Panc1 (cell line): ENCODE measurements at regions not wholly inside any gene's neighbourhood (a gene's known extent, or its start where the extent isn't known, plus 50 kb on each side); places are given as distances from the start of the nearest gene placed in this dataset.
"Not testable (repeated sequence)": the region's sequence is repeated elsewhere in the genome, so short reads cannot be mapped to it uniquely, and the experiment has no call there.

Experiments
- ATAC-seq: fragments of 200-7000 bp; cut with Tn5 transposase; 2 replicates; pipeline ENCODE4 v1.9.1; 2020; ENCODE audit warnings: mild to moderate bottlenecking, moderate library complexity
- BruUV-seq: library from RNA; stranded (reverse); fragments of 400-500 nt; replicated peaks from 2 replicates; lab custom pipeline; 2021; lab: Mats Ljungman, UMichigan
- CTCF ChIA-PET: fragments of 300-600 bp; sonication (Branson Sonifier 250); formaldehyde crosslinking; loops from one replicate; lab custom pipeline; 2022; ENCODE audit warnings: antibody characterized with exemption; lab: Charles Lee
- POLR2A ChIA-PET: fragments of 300-600 bp; sonication (Branson Sonifier 250); formaldehyde crosslinking; loops from one replicate; lab custom pipeline; 2022; ENCODE audit warnings: antibody characterized with exemption; lab: Charles Lee
- DNase-seq: peaks from one replicate; pipeline ENCODE4 v3.0.0-alpha.2; 2010; ENCODE audit warnings: low read depth, low spot score
- H3K27ac ChIP-seq: 2 replicates; pipeline ENCODE4 v1.5.1; 2011; ENCODE audit warnings: mild to moderate bottlenecking, low read length, inconsistent platforms
- H3K27me3 ChIP-seq: fragments of 200-500 bp; sonication (Bioruptor generic); 2 replicates; pipeline ENCODE4 v1.6.0; 2014; ENCODE audit warnings: low read length, inconsistent platforms; ENCODE audit not compliant: control insufficient read depth, insufficient read depth
- H3K36me3 ChIP-seq: fragments of 200-500 bp; sonication (Bioruptor generic); 2 replicates; pipeline ENCODE4 v1.5.1; 2014; ENCODE audit warnings: inconsistent platforms, mild to moderate bottlenecking, low read length, moderate library complexity; ENCODE audit not compliant: control insufficient read depth, insufficient read depth
- H3K4me1 ChIP-seq: 2 replicates; pipeline ENCODE4 v1.5.1; 2011; ENCODE audit warnings: inconsistent platforms, mild to moderate bottlenecking, low read length, moderate library complexity; ENCODE audit not compliant: control insufficient read depth, insufficient read depth
- H3K4me3 ChIP-seq, 2 experiments: 2 replicates each; pipeline ENCODE4 v1.5.1; 2011 to 2012; ENCODE audit warnings: low read depth in 2 of 2, low read length in 2 of 2, mild to moderate bottlenecking in 2 of 2, inconsistent platforms in 1 of 2, moderate library complexity in 1 of 2
- H3K9me3 ChIP-seq: fragments of 200-500 bp; sonication (Bioruptor generic); 2 replicates; pipeline ENCODE4 v1.5.1; 2014; ENCODE audit warnings: low read depth, mild to moderate bottlenecking, inconsistent platforms, low read length, moderate library complexity; ENCODE audit not compliant: control insufficient read depth, insufficient read depth
- POLR2AphosphoS5 ChIP-seq: IDR thresholded peaks from 2 replicates; pipeline ENCODE4 v1.6.1; 2012; ENCODE audit warnings: mild to moderate bottlenecking, low read depth, low read length, moderate library complexity
- SIN3A ChIP-seq: IDR thresholded peaks from 2 replicates; pipeline ENCODE4 v1.6.1; 2012; ENCODE audit warnings: low read depth, mild to moderate bottlenecking, low read length, moderate library complexity, borderline replicate concordance; ENCODE audit not compliant: insufficient read depth
- TCF7L2 ChIP-seq: IDR thresholded peaks from 2 replicates; pipeline ENCODE4 v1.6.1; 2011; ENCODE audit warnings: mild to moderate bottlenecking, low read depth, low read length, inconsistent platforms
- in situ Hi-C: cut with HindIII; loops from 2 replicates; pipeline ENCODE4 v1.10.0; 2016; ENCODE audit warnings: low sequenced_read_pairs, low pct_unique_long_range_greater_than_20kb
- intact Hi-C: fragments of 100-400 bp; cut with micrococcal nuclease; formaldehyde crosslinking; loops from one replicate; pipeline ENCODE4 v1.10.0; 2022; ENCODE audit not compliant: unreplicated experiment
- TF ChIP-seq, protein P1 (sequence below): fragments of 450-650 bp; IDR thresholded peaks from 2 replicates; pipeline ENCODE4 v1.5.1; 2017; ENCODE audit warnings: mild to moderate bottlenecking
- TF ChIP-seq, protein P2 (sequence below), 2 experiments: IDR thresholded peaks; 2 replicates each; pipeline ENCODE4 v1.6.1; 2011 to 2012; ENCODE audit warnings: low read depth in 2 of 2, control low read depth in 1 of 2, low read length in 1 of 2, mild to moderate bottlenecking in 1 of 2, moderate library complexity in 1 of 2; ENCODE audit not compliant: insufficient read depth in 1 of 2

DNA sequence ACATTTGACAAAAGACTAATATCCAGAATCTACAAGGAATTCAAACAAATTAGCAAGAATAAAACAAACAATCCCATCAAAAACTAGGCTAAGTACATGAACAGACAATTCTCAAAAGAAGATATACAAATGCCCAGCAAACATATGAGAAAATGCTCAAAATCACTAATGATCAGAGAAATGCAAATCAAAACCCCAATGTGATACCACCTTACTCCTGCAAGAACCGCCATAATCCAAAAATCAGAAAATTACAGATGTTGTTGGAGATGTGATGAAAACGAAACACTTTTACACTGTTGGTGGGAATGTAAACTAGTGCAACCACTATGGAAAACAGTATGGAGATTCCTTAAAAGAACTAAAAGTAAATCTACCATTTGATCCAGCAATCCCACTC, 79.4 kb downstream of the SNTN start:
- Histone ChIP-seq H3K4me1 (no peaks in the 10 kb centered on the region), H3K27me3 (no peaks in the 10 kb centered on the region), H3K27ac (no peak overlapping the region), H3K36me3 (no peaks in the 10 kb centered on the region), H3K9me3 (no peaks in the 10 kb centered on the region), H3K4me3 (no peak overlapping the region)
- TF ChIP-seq SIN3A (no peak), TCF7L2 (no peak), POLR2AphosphoS5 (no peak)
- TF ChIP-seq, protein P1, sequence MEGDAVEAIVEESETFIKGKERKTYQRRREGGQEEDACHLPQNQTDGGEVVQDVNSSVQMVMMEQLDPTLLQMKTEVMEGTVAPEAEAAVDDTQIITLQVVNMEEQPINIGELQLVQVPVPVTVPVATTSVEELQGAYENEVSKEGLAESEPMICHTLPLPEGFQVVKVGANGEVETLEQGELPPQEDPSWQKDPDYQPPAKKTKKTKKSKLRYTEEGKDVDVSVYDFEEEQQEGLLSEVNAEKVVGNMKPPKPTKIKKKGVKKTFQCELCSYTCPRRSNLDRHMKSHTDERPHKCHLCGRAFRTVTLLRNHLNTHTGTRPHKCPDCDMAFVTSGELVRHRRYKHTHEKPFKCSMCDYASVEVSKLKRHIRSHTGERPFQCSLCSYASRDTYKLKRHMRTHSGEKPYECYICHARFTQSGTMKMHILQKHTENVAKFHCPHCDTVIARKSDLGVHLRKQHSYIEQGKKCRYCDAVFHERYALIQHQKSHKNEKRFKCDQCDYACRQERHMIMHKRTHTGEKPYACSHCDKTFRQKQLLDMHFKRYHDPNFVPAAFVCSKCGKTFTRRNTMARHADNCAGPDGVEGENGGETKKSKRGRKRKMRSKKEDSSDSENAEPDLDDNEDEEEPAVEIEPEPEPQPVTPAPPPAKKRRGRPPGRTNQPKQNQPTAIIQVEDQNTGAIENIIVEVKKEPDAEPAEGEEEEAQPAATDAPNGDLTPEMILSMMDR = no peak
- TF ChIP-seq, protein P2, sequence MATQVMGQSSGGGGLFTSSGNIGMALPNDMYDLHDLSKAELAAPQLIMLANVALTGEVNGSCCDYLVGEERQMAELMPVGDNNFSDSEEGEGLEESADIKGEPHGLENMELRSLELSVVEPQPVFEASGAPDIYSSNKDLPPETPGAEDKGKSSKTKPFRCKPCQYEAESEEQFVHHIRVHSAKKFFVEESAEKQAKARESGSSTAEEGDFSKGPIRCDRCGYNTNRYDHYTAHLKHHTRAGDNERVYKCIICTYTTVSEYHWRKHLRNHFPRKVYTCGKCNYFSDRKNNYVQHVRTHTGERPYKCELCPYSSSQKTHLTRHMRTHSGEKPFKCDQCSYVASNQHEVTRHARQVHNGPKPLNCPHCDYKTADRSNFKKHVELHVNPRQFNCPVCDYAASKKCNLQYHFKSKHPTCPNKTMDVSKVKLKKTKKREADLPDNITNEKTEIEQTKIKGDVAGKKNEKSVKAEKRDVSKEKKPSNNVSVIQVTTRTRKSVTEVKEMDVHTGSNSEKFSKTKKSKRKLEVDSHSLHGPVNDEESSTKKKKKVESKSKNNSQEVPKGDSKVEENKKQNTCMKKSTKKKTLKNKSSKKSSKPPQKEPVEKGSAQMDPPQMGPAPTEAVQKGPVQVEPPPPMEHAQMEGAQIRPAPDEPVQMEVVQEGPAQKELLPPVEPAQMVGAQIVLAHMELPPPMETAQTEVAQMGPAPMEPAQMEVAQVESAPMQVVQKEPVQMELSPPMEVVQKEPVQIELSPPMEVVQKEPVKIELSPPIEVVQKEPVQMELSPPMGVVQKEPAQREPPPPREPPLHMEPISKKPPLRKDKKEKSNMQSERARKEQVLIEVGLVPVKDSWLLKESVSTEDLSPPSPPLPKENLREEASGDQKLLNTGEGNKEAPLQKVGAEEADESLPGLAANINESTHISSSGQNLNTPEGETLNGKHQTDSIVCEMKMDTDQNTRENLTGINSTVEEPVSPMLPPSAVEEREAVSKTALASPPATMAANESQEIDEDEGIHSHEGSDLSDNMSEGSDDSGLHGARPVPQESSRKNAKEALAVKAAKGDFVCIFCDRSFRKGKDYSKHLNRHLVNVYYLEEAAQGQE (IDR thresholded peaks at IDR 0.05; ENCODE audit: insufficient read depth in 1 of 2, low read depth in 2 of 2, low read length in 1 of 2) = no peak
- POLR2A ChIA-PET = no interaction called here
- ATAC-seq = no peak
- in situ Hi-C loops (no loop called here), intact Hi-C loops (no loop called here)
- no peak for DNase-seq
- CTCF ChIA-PET = no interaction called here
- BruUV-seq = no TSS peak

DNA sequence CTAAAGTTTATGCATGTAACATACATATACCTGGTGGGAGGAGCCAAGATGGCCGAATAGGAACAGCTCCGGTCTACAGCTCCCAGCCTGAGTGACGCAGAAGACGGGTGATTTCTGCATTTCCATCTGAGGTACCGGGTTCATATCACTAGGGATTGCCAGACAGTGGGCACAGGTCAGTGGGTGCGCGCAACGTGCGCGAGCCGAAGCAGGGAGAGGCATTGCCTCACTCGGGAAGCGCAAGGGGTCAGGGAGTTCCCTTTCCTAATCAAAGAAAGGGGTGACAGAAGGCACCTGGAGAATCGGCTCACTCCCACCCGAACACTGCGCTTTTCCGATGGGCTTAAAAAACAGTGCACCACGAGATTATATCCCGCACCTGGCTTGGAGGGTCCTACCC, 80.8 kb downstream of the SNTN start:
- H3K27me3 ChIP-seq, intact Hi-C loops, in situ Hi-C loops, POLR2A ChIA-PET, H3K4me3 ChIP-seq, BruUV-seq, H3K4me1 ChIP-seq, H3K27ac ChIP-seq, H3K9me3 ChIP-seq, ATAC-seq, H3K36me3 ChIP-seq, CTCF ChIA-PET, DNase-seq: not testable (repeated sequence)

DNA sequence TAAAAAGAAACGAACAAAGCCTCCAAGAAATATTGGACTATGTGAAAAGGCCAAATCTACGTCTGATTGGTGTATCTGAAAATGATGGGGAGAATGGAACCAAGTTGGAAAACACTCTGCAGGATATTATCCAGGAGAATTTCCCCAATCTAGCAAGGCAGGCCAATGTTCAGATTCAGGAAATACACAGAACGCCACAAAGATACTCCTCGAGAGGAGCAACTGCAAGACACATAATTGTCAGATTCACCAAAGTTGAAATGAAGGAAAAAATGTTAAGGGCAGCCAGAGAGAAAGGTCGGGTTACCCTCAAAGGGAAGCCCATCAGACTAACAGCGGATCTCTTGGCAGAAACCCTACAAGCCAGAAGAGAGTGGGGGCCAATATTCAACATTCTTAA, 82.2 kb downstream of the SNTN start:
- in situ Hi-C loops, H3K4me1 ChIP-seq, BruUV-seq, H3K36me3 ChIP-seq, H3K9me3 ChIP-seq, H3K4me3 ChIP-seq, ATAC-seq, CTCF ChIA-PET, H3K27ac ChIP-seq, POLR2A ChIA-PET, intact Hi-C loops, DNase-seq, H3K27me3 ChIP-seq: not testable (repeated sequence)

DNA sequence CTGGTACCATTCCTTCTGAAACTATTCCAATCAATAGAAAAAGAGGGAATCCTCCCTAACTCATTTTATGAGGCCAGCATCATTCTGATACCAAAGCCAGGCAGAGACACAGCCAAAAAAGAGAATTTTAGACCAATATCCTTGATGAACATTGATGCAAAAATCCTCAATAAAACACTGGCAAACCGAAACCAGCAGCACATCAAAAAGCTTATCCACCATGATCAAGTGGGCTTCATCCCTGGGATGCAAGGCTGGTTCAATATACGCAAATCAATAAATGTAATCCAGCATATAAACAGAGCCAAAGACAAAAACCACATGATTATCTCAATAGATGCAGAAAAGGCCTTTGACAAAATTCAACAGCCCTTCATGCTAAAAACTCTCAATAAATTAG, 82.3 kb upstream of the C3orf49 start:
- intact Hi-C loops = not testable (repeated sequence)

DNA sequence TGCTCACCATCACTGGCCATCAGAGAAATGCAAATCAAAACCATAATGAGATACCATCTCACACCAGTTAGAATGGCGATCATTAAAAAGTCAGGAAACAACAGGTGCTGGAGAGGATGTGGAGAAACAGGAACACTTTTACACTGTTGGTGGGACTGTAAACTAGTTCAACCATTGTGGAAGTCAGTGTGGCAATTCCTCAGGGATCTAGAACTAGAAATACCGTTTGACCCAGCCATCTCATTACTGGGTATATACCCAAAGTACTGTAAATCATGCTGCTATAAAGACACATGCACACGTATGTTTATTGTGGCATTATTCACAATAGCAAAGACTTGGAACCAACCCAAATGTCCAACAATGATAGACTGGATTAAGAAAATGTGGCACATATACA, 80.5 kb upstream of the C3orf49 start:
- H3K27me3 ChIP-seq, DNase-seq, BruUV-seq, POLR2A ChIA-PET, intact Hi-C loops, H3K27ac ChIP-seq, in situ Hi-C loops, H3K9me3 ChIP-seq, H3K36me3 ChIP-seq, ATAC-seq, H3K4me3 ChIP-seq, H3K4me1 ChIP-seq, CTCF ChIA-PET: not testable (repeated sequence)

More for the DNA sequence above, 82.3 kb upstream of the C3orf49 start:
- BruUV-seq, ATAC-seq, in situ Hi-C loops, H3K4me3 ChIP-seq, POLR2A ChIA-PET, H3K27ac ChIP-seq, H3K4me1 ChIP-seq, H3K27me3 ChIP-seq, H3K9me3 ChIP-seq, CTCF ChIA-PET, H3K36me3 ChIP-seq, DNase-seq: not testable (repeated sequence)
